Activated naive CD8-positive, alpha-beta T cell treated with anti-CD3 and anti-CD28 coated beads, Interleukin-2, amount 50 U/mL, for 24 hours (primary cell): ENCODE measurements at regions not wholly inside any gene's neighbourhood (a gene's known extent, or its start where the extent isn't known, plus 50 kb on each side); places are given as distances from the start of the nearest gene placed in this dataset.
A peak's percentile ranks its signal among the peaks of the same experiment; 100 is the strongest.
"Not testable (repeated sequence)": the region's sequence is repeated elsewhere in the genome, so short reads cannot be mapped to it uniquely, and the experiment has no call there.

Experiments used
- ATAC-seq: fragments of 150-1000 bp; cut with Tn5 transposase; one replicate; pipeline ENCODE4 v1.10.0; 2021
- DNase-seq: peaks from one replicate; pipeline ENCODE4 v3.0.0; 2021
- H3K27ac Mint-ChIP-seq: one replicate; pipeline ENCODE4 v1.8.0; 2021; ENCODE audit warnings: mild to moderate bottlenecking, mixed read lengths
- H3K27me3 Mint-ChIP-seq: one replicate; pipeline ENCODE4 v1.8.0; 2021; ENCODE audit warnings: mixed read lengths
- H3K36me3 Mint-ChIP-seq: one replicate; pipeline ENCODE4 v1.8.0; 2021; ENCODE audit warnings: low read depth, mixed read lengths
- H3K4me1 Mint-ChIP-seq: one replicate; pipeline ENCODE4 v1.8.0; 2021; ENCODE audit warnings: mixed read lengths
- H3K4me3 Mint-ChIP-seq: one replicate; pipeline ENCODE4 v1.8.0; 2021; ENCODE audit warnings: mild to moderate bottlenecking, moderate library complexity, mixed read lengths
- H3K9me3 Mint-ChIP-seq: one replicate; pipeline ENCODE4 v1.8.0; 2021; ENCODE audit warnings: mixed read lengths

GRCh38 chr9:102507044-102507687, 488.0 kb upstream of the CYLC2 start:
- H3K36me3 Mint-ChIP-seq = no peaks in the 10 kb centered on the region
- peaks cover 3% of the 10 kb centered on the region for H3K27me3 Mint-ChIP-seq
- no peaks in the 10 kb centered on the region for H3K9me3 Mint-ChIP-seq
- ATAC-seq = no peak
- DNase-seq = no peak
- no peaks in the 10 kb centered on the region for H3K4me1 Mint-ChIP-seq
- H3K27ac Mint-ChIP-seq = no peak overlapping the region
- no peak overlapping the region for H3K4me3 Mint-ChIP-seq

- Mint-ChIP-seq H3K27me3 (peaks cover 3% of the 10 kb centered on the region), H3K9me3 (no peaks in the 10 kb centered on the region), H3K36me3 (no peaks in the 10 kb centered on the region), H3K4me1 (no peaks in the 10 kb centered on the region), H3K27ac (no peak overlapping the region), H3K4me3 (no peak overlapping the region)
- ATAC-seq = no peak
- DNase-seq = no peak
Measured at GRCh38 chr9:102506406-102506805, 488.7 kb upstream of the CYLC2 start.

- no peaks in the 10 kb centered on the region for H3K4me1 Mint-ChIP-seq
- H3K27me3 Mint-ChIP-seq = no peaks in the 10 kb centered on the region
- H3K27ac Mint-ChIP-seq = no peak overlapping the region
- H3K9me3 Mint-ChIP-seq = no peaks in the 10 kb centered on the region
- H3K4me3 Mint-ChIP-seq = no peak overlapping the region
- DNase-seq (no peak), ATAC-seq (no peak)
- no peaks in the 10 kb centered on the region for H3K36me3 Mint-ChIP-seq
Measured at GRCh38 chr9:102499468-102499867, 495.7 kb upstream of the CYLC2 start.

- no peak for ATAC-seq
- H3K27me3 Mint-ChIP-seq = no peaks in the 10 kb centered on the region
- H3K4me3 Mint-ChIP-seq = no peak overlapping the region
- H3K36me3 Mint-ChIP-seq = no peaks in the 10 kb centered on the region
- no peak overlapping the region for H3K27ac Mint-ChIP-seq
- no peak for DNase-seq
- H3K9me3 Mint-ChIP-seq = no peaks in the 10 kb centered on the region
- H3K4me1 Mint-ChIP-seq = no peaks in the 10 kb centered on the region
Measured at GRCh38 chr9:102497709-102498108, 497.4 kb upstream of the CYLC2 start.

GRCh38 chr9:102486976-102487375, 508.2 kb upstream of the CYLC2 start:
- H3K4me1 Mint-ChIP-seq, H3K9me3 Mint-ChIP-seq, H3K4me3 Mint-ChIP-seq, H3K27me3 Mint-ChIP-seq, ATAC-seq, H3K36me3 Mint-ChIP-seq, H3K27ac Mint-ChIP-seq, DNase-seq: not testable (repeated sequence)

GRCh38 chr9:102483651-102484050, 511.5 kb upstream of the CYLC2 start:
- H3K4me1 Mint-ChIP-seq = no peaks in the 10 kb centered on the region
- ATAC-seq (no peak), DNase-seq (no peak)
- no peak overlapping the region for H3K4me3 Mint-ChIP-seq
- no peaks in the 10 kb centered on the region for H3K36me3 Mint-ChIP-seq
- no peaks in the 10 kb centered on the region for H3K27me3 Mint-ChIP-seq
- H3K27ac Mint-ChIP-seq = no peak overlapping the region
- H3K9me3 Mint-ChIP-seq = no peaks in the 10 kb centered on the region

GRCh38 chr9:102482776-102483175, 512.4 kb upstream of the CYLC2 start:
- no peaks in the 10 kb centered on the region for H3K4me1 Mint-ChIP-seq
- no peak overlapping the region for H3K4me3 Mint-ChIP-seq
- DNase-seq (no peak), ATAC-seq (no peak)
- H3K9me3 Mint-ChIP-seq = no peaks in the 10 kb centered on the region
- H3K27me3 Mint-ChIP-seq = no peaks in the 10 kb centered on the region
- H3K27ac Mint-ChIP-seq = no peak overlapping the region
- H3K36me3 Mint-ChIP-seq = no peaks in the 10 kb centered on the region

- no peak overlapping the region for H3K27ac Mint-ChIP-seq
Measured at GRCh38 chr9:102479191-102479590, 515.9 kb upstream of the CYLC2 start.

GRCh38 chr9:102474357-102474756, 520.8 kb upstream of the CYLC2 start:
- H3K4me1 Mint-ChIP-seq = no peaks in the 10 kb centered on the region
- ATAC-seq (no peak), DNase-seq (no peak)
- H3K36me3 Mint-ChIP-seq = no peaks in the 10 kb centered on the region
- H3K4me3 Mint-ChIP-seq = no peak overlapping the region
- H3K27ac Mint-ChIP-seq = no peak overlapping the region
- no peaks in the 10 kb centered on the region for H3K9me3 Mint-ChIP-seq
- no peaks in the 10 kb centered on the region for H3K27me3 Mint-ChIP-seq

More at GRCh38 chr9:102479191-102479590, 515.9 kb upstream of the CYLC2 start:
- no peak overlapping the region for H3K4me3 Mint-ChIP-seq
- ATAC-seq (no peak), DNase-seq (no peak)
- no peaks in the 10 kb centered on the region for H3K27me3 Mint-ChIP-seq
- H3K36me3 Mint-ChIP-seq = no peaks in the 10 kb centered on the region
- no peaks in the 10 kb centered on the region for H3K9me3 Mint-ChIP-seq
- no peaks in the 10 kb centered on the region for H3K4me1 Mint-ChIP-seq

- ATAC-seq, H3K4me1 Mint-ChIP-seq, DNase-seq, H3K27me3 Mint-ChIP-seq, H3K36me3 Mint-ChIP-seq, H3K9me3 Mint-ChIP-seq, H3K4me3 Mint-ChIP-seq, H3K27ac Mint-ChIP-seq: not testable (repeated sequence)
Measured at GRCh38 chr9:102469430-102469829, 525.7 kb upstream of the CYLC2 start.

- DNase-seq (no peak), ATAC-seq (no peak)
- Mint-ChIP-seq H3K27ac (no peak overlapping the region), H3K27me3 (no peaks in the 10 kb centered on the region), H3K4me3 (no peak overlapping the region), H3K9me3 (no peaks in the 10 kb centered on the region), H3K36me3 (no peaks in the 10 kb centered on the region), H3K4me1 (no peaks in the 10 kb centered on the region)
Measured at GRCh38 chr9:102461156-102461819, 533.8 kb upstream of the CYLC2 start.

- ATAC-seq = peak; percentile 46
- no peaks in the 10 kb centered on the region for H3K27me3 Mint-ChIP-seq
Measured at GRCh38 chr9:102459828-102460227, 535.3 kb upstream of the CYLC2 start.

GRCh38 chr9:102456562-102456961, 538.6 kb upstream of the CYLC2 start:
- Mint-ChIP-seq H3K27me3 (no peaks in the 10 kb centered on the region), H3K36me3 (no peaks in the 10 kb centered on the region), H3K4me1 (no peaks in the 10 kb centered on the region), H3K9me3 (no peaks in the 10 kb centered on the region), H3K27ac (no peak overlapping the region), H3K4me3 (no peak overlapping the region)
- ATAC-seq = no peak
- DNase-seq = no peak

More at GRCh38 chr9:102459828-102460227, 535.3 kb upstream of the CYLC2 start:
- Mint-ChIP-seq H3K36me3 (no peaks in the 10 kb centered on the region), H3K4me1 (no peaks in the 10 kb centered on the region), H3K4me3 (no peak overlapping the region), H3K27ac (no peak overlapping the region), H3K9me3 (no peaks in the 10 kb centered on the region)
- no peak for DNase-seq

- Mint-ChIP-seq H3K27me3 (no peaks in the 10 kb centered on the region), H3K36me3 (no peaks in the 10 kb centered on the region), H3K27ac (no peak overlapping the region), H3K4me1 (no peaks in the 10 kb centered on the region), H3K9me3 (no peaks in the 10 kb centered on the region), H3K4me3 (no peak overlapping the region)
- DNase-seq (no peak), ATAC-seq (no peak)
Measured at GRCh38 chr9:102445906-102446305, 549.2 kb upstream of the CYLC2 start.

- no peaks in the 10 kb centered on the region for H3K27me3 Mint-ChIP-seq
- H3K27ac Mint-ChIP-seq = no peak overlapping the region
- no peak overlapping the region for H3K4me3 Mint-ChIP-seq
- no peak for ATAC-seq
- no peaks in the 10 kb centered on the region for H3K4me1 Mint-ChIP-seq
- no peaks in the 10 kb centered on the region for H3K9me3 Mint-ChIP-seq
- no peak for DNase-seq
- H3K36me3 Mint-ChIP-seq = no peaks in the 10 kb centered on the region
Measured at GRCh38 chr9:102445181-102445747, 549.9 kb upstream of the CYLC2 start.
